PC-9 (cell line): ENCODE measurements at regions not wholly inside any gene's neighbourhood (a gene's known extent, or its start where the extent isn't known, plus 50 kb on each side); places are given as distances from the start of the nearest gene placed in this dataset.

ENCODE experiments used
- BruUV-seq: library from RNA; stranded (reverse); fragments of 400-500 nt; replicated peaks from 2 replicates; lab custom pipeline; 2021; lab: Mats Ljungman, UMichigan
- CTCF ChIA-PET: fragments of 300-600 bp; sonication (Branson Sonifier 250); formaldehyde crosslinking; loops from one replicate; lab custom pipeline; 2022; ENCODE audit warnings: antibody characterized with exemption; lab: Charles Lee
- POLR2A ChIA-PET: fragments of 300-600 bp; sonication (Branson Sonifier 250); formaldehyde crosslinking; loops from one replicate; lab custom pipeline; 2022; ENCODE audit warnings: antibody characterized with exemption; ENCODE audit not compliant: unreplicated experiment; lab: Charles Lee
- DNase-seq, 2 experiments: peaks; one replicate each; pipeline versions ENCODE4 v3.0.0 to v3.0.0-alpha.2; 2015 to 2022; ENCODE audit warnings: mixed read lengths in 1 of 2
- H2AFZ ChIP-seq: fragments of 200-600 bp; sonication (generic); 2 replicates; pipeline ENCODE4 v1.8.1; 2017; ENCODE audit warnings: antibody characterized with exemption
- H3F3A ChIP-seq: fragments of 200-600 bp; sonication (generic); 2 replicates; pipeline ENCODE4 v1.8.1; 2017; ENCODE audit warnings: antibody characterized with exemption, mild to moderate bottlenecking, low read depth; ENCODE audit not compliant: insufficient read depth
- H3K27ac ChIP-seq: fragments of 200-600 bp; sonication (generic); 2 replicates; pipeline ENCODE4 v1.6.1; 2016; ENCODE audit warnings: mixed run types
- H3K27me3 ChIP-seq: fragments of 200-600 bp; sonication (generic); 2 replicates; pipeline ENCODE4 v1.6.1; 2016; ENCODE audit warnings: low read depth, mixed run types; ENCODE audit not compliant: insufficient read depth
- H3K36me3 ChIP-seq: fragments of 200-600 bp; sonication (generic); 2 replicates; pipeline ENCODE4 v1.6.1; 2016; ENCODE audit warnings: low read depth, mixed run types
- H3K4me1 ChIP-seq: fragments of 200-600 bp; sonication (generic); replicated peaks from 2 replicates; pipeline ENCODE4 v1.6.1; 2016; ENCODE audit warnings: mixed run types; ENCODE audit not compliant: insufficient read depth
- H3K4me2 ChIP-seq: fragments of 200-600 bp; sonication (generic); 2 replicates; pipeline ENCODE4 v1.6.1; 2017; ENCODE audit warnings: mixed run types
- H3K4me3 ChIP-seq: fragments of 200-600 bp; sonication (generic); 2 replicates; pipeline ENCODE4 v1.6.1; 2016; ENCODE audit warnings: mixed run types
- H3K79me2 ChIP-seq: fragments of 200-600 bp; sonication (generic); 2 replicates; pipeline ENCODE4 v1.6.1; 2017; ENCODE audit warnings: low read depth, mixed run types
- H3K9me2 ChIP-seq: fragments of 200-600 bp; sonication (generic); 2 replicates; pipeline ENCODE4 v1.8.1; 2017; ENCODE audit warnings: mild to moderate bottlenecking; ENCODE audit not compliant: insufficient read depth
- H3K9me3 ChIP-seq: fragments of 200-600 bp; sonication (generic); 2 replicates; pipeline ENCODE4 v1.8.1; 2016; ENCODE audit warnings: low read depth; ENCODE audit not compliant: insufficient read depth
- H4K20me1 ChIP-seq: fragments of 200-600 bp; sonication (generic); 2 replicates; pipeline ENCODE4 v1.8.1; 2017; ENCODE audit not compliant: insufficient read depth
- CTCF ChIP-seq: fragments of 200-600 bp; sonication (generic); conservative IDR thresholded peaks from 2 replicates; pipeline ENCODE4 v1.6.1; 2017; ENCODE audit warnings: mixed run types, antibody characterized with exemption, mild to moderate bottlenecking, moderate library complexity
- EZH2 ChIP-seq: fragments of 200-600 bp; sonication (generic); IDR thresholded peaks from 2 replicates; pipeline ENCODE4 v1.8.0; 2017; ENCODE audit warnings: antibody characterized with exemption, low read depth
- intact Hi-C: fragments of 100-400 bp; cut with micrococcal nuclease; formaldehyde crosslinking; loops from one replicate; pipeline ENCODE4 v1.10.0; 2022; ENCODE audit not compliant: unreplicated experiment

- Histone ChIP-seq H2AFZ (no peak overlapping the region), H3F3A (no peaks in the 10 kb centered on the region), H3K36me3 (no peaks in the 10 kb centered on the region), H3K27ac (no peak overlapping the region), H4K20me1 (no peaks in the 10 kb centered on the region), H3K79me2 (no peaks in the 10 kb centered on the region), H3K9me3 (no peaks in the 10 kb centered on the region), H3K4me3 (no peak overlapping the region), H3K4me1 (no peaks in the 10 kb centered on the region), H3K27me3 (no peaks in the 10 kb centered on the region), H3K9me2 (no peaks in the 10 kb centered on the region), H3K4me2 (no peak overlapping the region)
- ChIA-PET POLR2A (no interaction called here), CTCF (no interaction called here)
- BruUV-seq = no TSS peak
- TF ChIP-seq CTCF (no peak), EZH2 (no peak)
- intact Hi-C loops = no loop called here
- DNase-seq = no peak
These were observed 1317.7 kb downstream of the MRPL39 start for GRCh38 chr21:24289539-24289938.

- H3K79me2 ChIP-seq = no peaks in the 10 kb centered on the region
- no peaks in the 10 kb centered on the region for H3K9me2 ChIP-seq
- no peaks in the 10 kb centered on the region for H3F3A ChIP-seq
- H3K4me3 ChIP-seq = no peak overlapping the region
- no peak overlapping the region for H3K4me2 ChIP-seq
- no peaks in the 10 kb centered on the region for H3K36me3 ChIP-seq
- H3K27ac ChIP-seq = no peak overlapping the region
- no peak for TF ChIP-seq EZH2
- no peak for TF ChIP-seq CTCF
- ChIA-PET POLR2A (no interaction called here), CTCF (no interaction called here)
- H3K27me3 ChIP-seq = no peaks in the 10 kb centered on the region
- no peaks in the 10 kb centered on the region for H3K4me1 ChIP-seq
- intact Hi-C loops = no loop called here
- BruUV-seq = no TSS peak
- H3K9me3 ChIP-seq = no peaks in the 10 kb centered on the region
- H2AFZ ChIP-seq = no peak overlapping the region
- no peaks in the 10 kb centered on the region for H4K20me1 ChIP-seq
- no peak for DNase-seq
These were observed 1326.7 kb downstream of the MRPL39 start for GRCh38 chr21:24280596-24280995.

GRCh38 chr21:24278711-24279110 lies 1328.6 kb downstream of the MRPL39 start:
- no TSS peak for BruUV-seq
- Histone ChIP-seq H3K27me3 (no peaks in the 10 kb centered on the region), H3K9me2 (no peaks in the 10 kb centered on the region), H2AFZ (no peak overlapping the region), H3K4me2 (no peak overlapping the region), H3F3A (no peaks in the 10 kb centered on the region), H3K79me2 (no peaks in the 10 kb centered on the region), H3K36me3 (no peaks in the 10 kb centered on the region), H3K9me3 (no peaks in the 10 kb centered on the region), H4K20me1 (no peaks in the 10 kb centered on the region), H3K4me1 (no peaks in the 10 kb centered on the region), H3K27ac (no peak overlapping the region), H3K4me3 (no peak overlapping the region)
- intact Hi-C loops = no loop called here
- no peak for DNase-seq
- ChIA-PET CTCF (no interaction called here), POLR2A (no interaction called here)
- TF ChIP-seq CTCF = no peak
- no peak for TF ChIP-seq EZH2
